H1 (cell line): ENCODE measurements at regions not wholly inside any gene's neighbourhood (a gene's known extent, or its start where the extent isn't known, plus 50 kb on each side); places are given as distances from the start of the nearest gene placed in this dataset.

Experiments used
- CTCF ChIA-PET: fragments of 300-600 bp; sonication (Branson Sonifier 250); formaldehyde crosslinking; loops from one replicate; lab custom pipeline; 2021; ENCODE audit not compliant: partially characterized antibody; lab: Charles Lee
- POLR2A ChIA-PET: fragments of 300-600 bp; sonication (Branson Sonifier 250); formaldehyde crosslinking; loops from one replicate; lab custom pipeline; 2021; ENCODE audit warnings: inconsistent platforms; ENCODE audit not compliant: partially characterized antibody; lab: Charles Lee
- DNase-seq, 2 experiments: peaks; one replicate each; pipeline versions ENCODE4 v3.0.0 to v3.0.0-alpha.2; 2010 to 2022; ENCODE audit warnings: low spot score in 2 of 2, low read depth in 1 of 2, mixed read lengths in 1 of 2
- FAIRE-seq: peaks from 2 replicates; lab custom pipeline; 2011; peaks lifted over from hg19 to GRCh38; lab: Jason Lieb, UNC
- H2AFZ ChIP-seq: 2 replicates; pipeline ENCODE4 v1.8.1; 2012; ENCODE audit warnings: low read length, inconsistent platforms
- H2AK5ac ChIP-seq: 2 replicates; pipeline ENCODE4 v1.6.1; 2013; ENCODE audit warnings: low read depth, low read length
- H2BK120ac ChIP-seq: replicated peaks from 2 replicates; pipeline ENCODE3; 2013; ENCODE audit warnings: low read depth, low read length, inconsistent platforms
- H2BK12ac ChIP-seq: 2 replicates; pipeline ENCODE4 v1.6.1; 2013; ENCODE audit warnings: low read depth, low read length
- H2BK15ac ChIP-seq: 2 replicates; pipeline ENCODE4 v1.6.1; 2013; ENCODE audit warnings: low read length
- H2BK20ac ChIP-seq: 2 replicates; pipeline ENCODE4 v1.6.1; 2013; ENCODE audit warnings: low read length
- H2BK5ac ChIP-seq: 2 replicates; pipeline ENCODE4 v1.6.1; 2013; ENCODE audit warnings: low read depth, low read length
- H3K14ac ChIP-seq: 2 replicates; pipeline ENCODE4 v1.6.1; 2013; ENCODE audit warnings: inconsistent platforms; ENCODE audit not compliant: insufficient read length
- H3K18ac ChIP-seq: 2 replicates; pipeline ENCODE4 v1.6.1; 2013; ENCODE audit warnings: low read length; ENCODE audit errors: extremely low read depth
- H3K23ac ChIP-seq: 2 replicates; pipeline ENCODE4 v1.6.1; 2013; ENCODE audit warnings: inconsistent platforms; ENCODE audit not compliant: insufficient read length
- H3K23me2 ChIP-seq: 2 replicates; pipeline ENCODE4 v1.6.1; 2013; ENCODE audit warnings: low read depth, low read length
- H3K27ac ChIP-seq: 2 replicates; pipeline ENCODE4 v1.6.1; 2011; ENCODE audit warnings: low read depth, low read length, inconsistent platforms
- H3K27me3 ChIP-seq, 4 experiments: replicated peaks in 1 of 4; 1 replicate in 1 of 4; 2 replicates in 3 of 4; pipeline versions ENCODE4 v1.6.1 to v1.8.1; 2011 to 2013; ENCODE audit warnings: low read length in 3 of 4, mild to moderate bottlenecking in 3 of 4, inconsistent platforms in 2 of 4, mixed read lengths in 2 of 4, moderate library complexity in 1 of 4; ENCODE audit not compliant: control insufficient read depth in 3 of 4, insufficient read depth in 3 of 4; ENCODE audit errors: extremely low read depth in 1 of 4
- H3K36me3 ChIP-seq, 4 experiments: 2 replicates each; pipeline versions ENCODE4 v1.6.1 to v1.8.1; 2011 to 2013; ENCODE audit warnings: mild to moderate bottlenecking in 4 of 4, low read length in 3 of 4, moderate library complexity in 2 of 4, control low read depth in 1 of 4, inconsistent platforms in 1 of 4; ENCODE audit not compliant: insufficient read depth in 4 of 4, control insufficient read depth in 2 of 4
- H3K4ac ChIP-seq: replicated peaks from 2 replicates; pipeline ENCODE3; 2013; ENCODE audit warnings: low read length, low read depth, mixed read lengths, inconsistent platforms; ENCODE audit not compliant: insufficient read length
- H3K4me1 ChIP-seq, 4 experiments: replicated peaks in 1 of 4; 1 replicate in 1 of 4; 2 replicates in 3 of 4; pipeline versions ENCODE4 v1.6.1 to v1.8.1; 2011 to 2013; ENCODE audit warnings: low read length in 3 of 4, inconsistent platforms in 2 of 4, mixed read lengths in 1 of 4; ENCODE audit not compliant: insufficient read depth in 4 of 4, control insufficient read depth in 3 of 4
- H3K4me2 ChIP-seq, 2 experiments: 2 replicates each; pipeline versions ENCODE4 v1.6.1 to v1.8.1; 2011 to 2013; ENCODE audit warnings: low read depth in 2 of 2, low read length in 2 of 2, control low read depth in 1 of 2, inconsistent platforms in 1 of 2, mild to moderate bottlenecking in 1 of 2; ENCODE audit not compliant: insufficient read depth in 1 of 2
- H3K4me3 ChIP-seq, 4 experiments: fragments of 200-600, 300-600 bp in 1 of 4; sonication (generic), shearing (Covaris generic), sonication (Bioruptor Twin) in 1 of 4; 2 replicates each; pipeline versions ENCODE4 v1.5.1 to v1.8.1; 2011 to 2016; ENCODE audit warnings: low read length in 4 of 4, low read depth in 3 of 4, control low read depth in 2 of 4, inconsistent platforms in 2 of 4, mild to moderate bottlenecking in 2 of 4, mixed read lengths in 1 of 4, moderate library complexity in 1 of 4; ENCODE audit not compliant: insufficient read depth in 2 of 4; ENCODE audit errors: extremely low read depth in 1 of 4
- H3K56ac ChIP-seq: replicated peaks from 2 replicates; pipeline ENCODE3; 2013; ENCODE audit warnings: low read depth, mild to moderate bottlenecking, mixed read lengths, low read length, inconsistent platforms; ENCODE audit not compliant: insufficient read length
- H3K79me1 ChIP-seq: 2 replicates; pipeline ENCODE4 v1.6.1; 2013; ENCODE audit warnings: low read depth, low read length, control low read depth
- H3K79me2 ChIP-seq, 2 experiments: 2 replicates each; pipeline versions ENCODE4 v1.6.1 to v1.8.1; 2012 to 2013; ENCODE audit warnings: low read length in 2 of 2, mild to moderate bottlenecking in 2 of 2, inconsistent platforms in 1 of 2; ENCODE audit not compliant: insufficient read depth in 2 of 2, control insufficient read depth in 1 of 2
- H3K9ac ChIP-seq, 4 experiments: replicated peaks in 1 of 4; 1 replicate in 1 of 4; 2 replicates in 3 of 4; pipeline versions ENCODE4 v1.6.1 to v1.8.1; 2011 to 2013; ENCODE audit warnings: low read depth in 3 of 4, low read length in 3 of 4, control low read depth in 2 of 4, mild to moderate bottlenecking in 2 of 4, moderate library complexity in 2 of 4, inconsistent platforms in 1 of 4; ENCODE audit errors: extremely low read depth in 1 of 4
- H3K9me3 ChIP-seq, 2 experiments: 2 replicates each; pipeline versions ENCODE4 v1.6.1 to v1.8.1; 2012 to 2013; ENCODE audit warnings: mild to moderate bottlenecking in 2 of 2, moderate library complexity in 2 of 2, control low read depth in 1 of 2, inconsistent platforms in 1 of 2, low read depth in 1 of 2, low read length in 1 of 2, mixed read lengths in 1 of 2; ENCODE audit not compliant: insufficient read depth in 2 of 2
- H4K20me1 ChIP-seq, 2 experiments: replicated peaks in 1 of 2; 2 replicates each; pipeline versions ENCODE3 to v1.8.1; 2011 to 2013; ENCODE audit warnings: inconsistent platforms in 2 of 2, low read length in 2 of 2, mild to moderate bottlenecking in 1 of 2; ENCODE audit not compliant: insufficient read depth in 2 of 2, control insufficient read depth in 1 of 2
- H4K5ac ChIP-seq: 2 replicates; pipeline ENCODE4 v1.6.1; 2013; ENCODE audit warnings: low read length, low read depth, mixed read lengths, inconsistent platforms; ENCODE audit not compliant: insufficient read length
- H4K8ac ChIP-seq: 2 replicates; pipeline ENCODE4 v1.8.0; 2013; ENCODE audit warnings: mild to moderate bottlenecking, moderate library complexity, low read length, inconsistent platforms; ENCODE audit not compliant: insufficient read depth; ENCODE audit errors: extremely low read depth
- H4K91ac ChIP-seq: replicated peaks from 2 replicates; pipeline ENCODE3; 2013; ENCODE audit warnings: low read length, mixed read lengths, inconsistent platforms; ENCODE audit not compliant: insufficient read length
- ATF3 ChIP-seq: IDR thresholded peaks from 2 replicates; pipeline ENCODE4 v1.6.1; 2011; ENCODE audit warnings: low read depth, mild to moderate bottlenecking, low read length; ENCODE audit not compliant: insufficient read depth
- BCL11A ChIP-seq, 2 experiments: IDR thresholded peaks; one replicate each; pipeline ENCODE4 v1.6.1; 2011; ENCODE audit warnings: low read depth in 2 of 2, low read length in 2 of 2, mild to moderate bottlenecking in 2 of 2
- CHD1 ChIP-seq: IDR thresholded peaks from 2 replicates; pipeline ENCODE4 v1.6.1; 2012; ENCODE audit warnings: low read depth, low read length, improper control_type of control experiment
- CHD2 ChIP-seq: IDR thresholded peaks from 2 replicates; pipeline ENCODE4 v1.6.1; 2012; ENCODE audit warnings: low read length, improper control_type of control experiment
- EGR1 ChIP-seq: IDR thresholded peaks from 2 replicates; pipeline ENCODE4 v1.6.1; 2011; ENCODE audit warnings: low read depth, low read length, borderline replicate concordance
- KDM4A ChIP-seq: IDR thresholded peaks from one replicate; pipeline ENCODE4 v1.7.1; 2012; ENCODE audit warnings: low read depth, mild to moderate bottlenecking, moderate library complexity, low read length, inconsistent platforms; ENCODE audit not compliant: severe bottlenecking
- MAFK ChIP-seq: IDR thresholded peaks from 2 replicates; pipeline ENCODE4 v1.6.1; 2012; ENCODE audit warnings: low read depth, mild to moderate bottlenecking, improper control_type of control experiment, low read length
- WGBS, 2 experiments: shearing (Covaris generic) in 1 of 2; methylation state at CpG; one replicate each; pipeline versions ENCODE4 v1.1.6 to v1.1.7; 2013 to 2015; ENCODE audit warnings: low lambda C conversion rate in 2 of 2, mixed read lengths in 2 of 2, inconsistent platforms in 1 of 2, low coverage in 1 of 2, missing lambda C conversion rate in 1 of 2; ENCODE audit not compliant: insufficient replicate concordance in 2 of 2, insufficient coverage in 1 of 2, insufficient read length in 1 of 2; ENCODE audit errors: extremely low coverage in 1 of 2, missing lambda C conversion rate in 1 of 2; 5-methylcytosine and 5-hydroxymethylcytosine counted together

- ChIA-PET CTCF (interaction anchor here (2.1 to 2.6 kb wide), 2 partner anchors 16 to 144 kb away, joined by 5 to 7 read pairs; no protein-coding TSS in a partner anchor), POLR2A (no interaction called here)
- Histone ChIP-seq H3K56ac (no peak overlapping the region), H2BK5ac (no peak overlapping the region), H3K14ac (no peak overlapping the region), H3K36me3 (no peaks in the 10 kb centered on the region), H3K4ac (no peak overlapping the region), H3K23me2 (no peaks in the 10 kb centered on the region), H2BK20ac (no peak overlapping the region), H3K79me2 (no peaks in the 10 kb centered on the region), H3K23ac (no peak overlapping the region), H4K5ac (no peak overlapping the region), H3K18ac (no peak overlapping the region), H2BK120ac (no peak overlapping the region), H3K27me3 (no peaks in the 10 kb centered on the region), H3K4me2 (no peak overlapping the region), H2BK12ac (no peak overlapping the region), H2AK5ac (no peak overlapping the region), H4K20me1 (no peaks in the 10 kb centered on the region), H3K4me1 (no peaks in the 10 kb centered on the region), H2AFZ (no peak overlapping the region), H4K91ac (no peak overlapping the region), H2BK15ac (no peak overlapping the region), H3K9me3 (no peaks in the 10 kb centered on the region), H3K4me3 (no peak overlapping the region), H3K27ac (no peak overlapping the region), H3K9ac (no peak overlapping the region), H4K8ac (no peak overlapping the region), H3K79me1 (no peaks in the 10 kb centered on the region)
- FAIRE-seq, result no peak
- TF ChIP-seq BCL11A (IDR thresholded peaks at IDR 0.05; ENCODE audit: low read depth in 2 of 2, low read length in 2 of 2), result no peak
- no peak for TF ChIP-seq KDM4A
- TF ChIP-seq MAFK, result no peak
- TF ChIP-seq EGR1, result no peak
- TF ChIP-seq CHD1, result no peak
- no peak for TF ChIP-seq ATF3
- no peak for TF ChIP-seq CHD2
- DNase-seq, result no peak
- WGBS, 2 experiments, result 85% methylated on average over 3 of the region's 3 CpGs; no CpG with 5 or more reads in 1 of the 2 experiments
Measured at GRCh38 chr3:16033889-16034687, 140.4 kb upstream of the GALNT15 start.
